OCI-LY1 (cell line): ENCODE measurements at regions not wholly inside any gene's neighbourhood (a gene's known extent, or its start where the extent isn't known, plus 50 kb on each side); places are given as distances from the start of the nearest gene placed in this dataset.

ENCODE experiments used
- CTCF ChIP-seq: fragments of 200-600 bp; sonication (generic), shearing (Covaris generic); IDR thresholded peaks from 2 replicates; pipeline ENCODE4 v1.5.1; 2017; ENCODE audit warnings: mild to moderate bottlenecking, antibody characterized with exemption, low read length, moderate library complexity, mixed read lengths
- EZH2 ChIP-seq: fragments of 200-600 bp; sonication (generic), shearing (Covaris generic); IDR thresholded peaks from 2 replicates; pipeline ENCODE4 v1.8.0; 2017; ENCODE audit warnings: borderline replicate concordance, mixed run types, mild to moderate bottlenecking, antibody characterized with exemption, low read length, moderate library complexity, mixed read lengths

GRCh38 chr6:14819001-14819400, 426.9 kb upstream of the JARID2 start:
- TF ChIP-seq CTCF, result no peak
- no peak for TF ChIP-seq EZH2
